Endothelial cell of umbilical vein (primary cell): ENCODE measurements at regions not wholly inside any gene's neighbourhood (a gene's known extent, or its start where the extent isn't known, plus 50 kb on each side); places are given as distances from the start of the nearest gene placed in this dataset.

Source experiments
- BruUV-seq: library from RNA; stranded (reverse); fragments of 400-500 nt; replicated peaks from 2 replicates; lab custom pipeline; 2021; lab: Mats Ljungman, UMichigan
- CTCF ChIA-PET: fragments of 300-600, 350-600 bp; sonication (Branson Sonifier 250); formaldehyde crosslinking; loops from one replicate; lab custom pipeline; 2021; ENCODE audit warnings: antibody characterized with exemption, inconsistent platforms; lab: Charles Lee
- POLR2A ChIA-PET: fragments of 300-600, 350-600 bp; sonication (Branson Sonifier 250); formaldehyde crosslinking; loops from one replicate; lab custom pipeline; 2021; ENCODE audit warnings: antibody characterized with exemption, inconsistent platforms; lab: Charles Lee
- DNase-seq: peaks from one replicate; pipeline ENCODE4 v3.0.0-alpha.2; 2011; ENCODE audit warnings: low read depth, low spot score
- FAIRE-seq: peaks from 2 replicates; lab custom pipeline; 2011; peaks lifted over from hg19 to GRCh38; lab: Jason Lieb, UNC
- H2AFZ ChIP-seq: 2 replicates; pipeline ENCODE4 v1.6.0; 2012; ENCODE audit warnings: low read depth, low read length, control low read depth, inconsistent platforms
- H3K27ac ChIP-seq: 2 replicates; pipeline ENCODE4 v1.5.1; 2011; ENCODE audit warnings: low read depth, mild to moderate bottlenecking, control low read depth, low read length, moderate library complexity; ENCODE audit not compliant: insufficient read depth
- H3K27me3 ChIP-seq, 2 experiments: 2 replicates each; pipeline versions ENCODE4 v1.6.0 to v1.6.1; 2011; ENCODE audit warnings: low read length in 2 of 2, mixed read lengths in 1 of 2; ENCODE audit not compliant: control insufficient read depth in 2 of 2, insufficient read depth in 2 of 2
- H3K36me3 ChIP-seq, 2 experiments: 2 replicates in 1 of 2; 3 replicates in 1 of 2; pipeline ENCODE4 v1.5.1; 2011; ENCODE audit warnings: low read length in 2 of 2, mild to moderate bottlenecking in 1 of 2, moderate library complexity in 1 of 2; ENCODE audit not compliant: control insufficient read depth in 2 of 2, insufficient read depth in 2 of 2; ENCODE audit errors: extremely low read depth in 1 of 2
- H3K4me1 ChIP-seq: 3 replicates; pipeline ENCODE4 v1.5.1; 2011; ENCODE audit warnings: mild to moderate bottlenecking, low read length; ENCODE audit not compliant: control insufficient read depth, insufficient read depth; ENCODE audit errors: extremely low read depth
- H3K4me2 ChIP-seq: 2 replicates; pipeline ENCODE4 v1.6.1; 2011; ENCODE audit warnings: low read length, control low read depth, mixed read lengths; ENCODE audit not compliant: insufficient read depth
- H3K4me3 ChIP-seq, 3 experiments: fragments of 200-600 bp in 1 of 3; sonication (generic), shearing (Covaris generic) in 1 of 3; replicated peaks in 1 of 3; 2 replicates each; pipeline ENCODE4 v1.5.1; 2011 to 2016; ENCODE audit warnings: control low read depth in 3 of 3, low read length in 3 of 3, mild to moderate bottlenecking in 2 of 3, inconsistent platforms in 1 of 3, low read depth in 1 of 3, moderate library complexity in 1 of 3; ENCODE audit not compliant: insufficient read depth in 1 of 3
- H3K79me2 ChIP-seq: 2 replicates; pipeline ENCODE4 v1.6.0; 2012; ENCODE audit warnings: low read length, inconsistent platforms; ENCODE audit not compliant: control insufficient read depth, insufficient read depth
- H3K9ac ChIP-seq: replicated peaks from 2 replicates; pipeline ENCODE3; 2011; ENCODE audit warnings: low read length, control low read depth; ENCODE audit not compliant: insufficient read depth; ENCODE audit errors: extremely low read depth
- H3K9me1 ChIP-seq: replicated peaks from 3 replicates; pipeline ENCODE4 v1.6.0; 2011; ENCODE audit warnings: mild to moderate bottlenecking, low read length; ENCODE audit not compliant: control insufficient read depth, insufficient read depth; ENCODE audit errors: extremely low read depth
- H3K9me3 ChIP-seq: replicated peaks from 2 replicates; pipeline ENCODE4 v1.5.1; 2012; ENCODE audit warnings: low read length, inconsistent platforms; ENCODE audit not compliant: control insufficient read depth, insufficient read depth
- H4K20me1 ChIP-seq: replicated peaks from 2 replicates; pipeline ENCODE3; 2011; ENCODE audit warnings: mild to moderate bottlenecking, low read length; ENCODE audit not compliant: control insufficient read depth, insufficient read depth; ENCODE audit errors: extremely low read depth
- CTCF ChIP-seq, 2 donors: IDR thresholded peaks; 1 replicate in 1 of 2; 2 replicates in 1 of 2; pipeline ENCODE4 v1.5.1; 2011; ENCODE audit warnings: low read length in 2 of 2, mild to moderate bottlenecking in 2 of 2, moderate library complexity in 2 of 2, control low read depth in 1 of 2, inconsistent platforms in 1 of 2, low read depth in 1 of 2; ENCODE audit not compliant: insufficient read depth in 1 of 2; ENCODE audit errors: extremely low read depth in 1 of 2
- EZH2 ChIP-seq: IDR thresholded peaks from 2 replicates; pipeline ENCODE4 v1.6.1; 2012; ENCODE audit warnings: borderline replicate concordance, low read depth, mild to moderate bottlenecking, moderate library complexity, low read length, inconsistent platforms; ENCODE audit not compliant: severe bottlenecking
- FOS ChIP-seq: IDR thresholded peaks from 2 replicates; pipeline ENCODE4 v1.6.1; 2011; ENCODE audit warnings: mild to moderate bottlenecking, low read length, moderate library complexity, borderline replicate concordance; ENCODE audit not compliant: insufficient read depth
- GATA2 ChIP-seq: IDR thresholded peaks from 2 replicates; pipeline ENCODE4 v1.7.0; 2011; ENCODE audit warnings: low read depth, mild to moderate bottlenecking, moderate library complexity, mixed read lengths, low read length; ENCODE audit not compliant: insufficient read length, insufficient read depth
- JUN ChIP-seq: IDR thresholded peaks from 2 replicates; pipeline ENCODE4 v1.6.1; 2011; ENCODE audit warnings: borderline replicate concordance, low read depth; ENCODE audit not compliant: insufficient read length, insufficient read depth
- MYC ChIP-seq: IDR thresholded peaks from one replicate; pipeline ENCODE4 v1.6.1; 2011; ENCODE audit warnings: mild to moderate bottlenecking, low read depth, low read length
- POLR2A ChIP-seq: IDR thresholded peaks from 2 replicates; pipeline ENCODE4 v1.6.1; 2012; ENCODE audit warnings: low read depth, mild to moderate bottlenecking, control low read depth, low read length
- POLR2AphosphoS5 ChIP-seq: IDR thresholded peaks from 2 replicates; pipeline ENCODE4 v1.6.1; 2012; ENCODE audit warnings: low read depth, mild to moderate bottlenecking, control low read depth, low read length, moderate library complexity; ENCODE audit not compliant: insufficient read depth
- dilution Hi-C: fragments of 300-500 bp; cut with MboI; formaldehyde crosslinking; loops from one replicate; pipeline ENCODE4 v1.15.0; 2019; ENCODE audit warnings: low sequenced_read_pairs; ENCODE audit not compliant: extremely low pct_ligation_motif_present
- intact Hi-C: fragments of 100-400 bp; cut with micrococcal nuclease; formaldehyde crosslinking; loops from one replicate; pipeline ENCODE4 v1.10.0; 2022
- TF ChIP-seq, protein P1 (sequence below): IDR thresholded peaks from 2 replicates; pipeline ENCODE4 v1.6.1; 2011; ENCODE audit not compliant: insufficient read depth, insufficient read length

DNA sequence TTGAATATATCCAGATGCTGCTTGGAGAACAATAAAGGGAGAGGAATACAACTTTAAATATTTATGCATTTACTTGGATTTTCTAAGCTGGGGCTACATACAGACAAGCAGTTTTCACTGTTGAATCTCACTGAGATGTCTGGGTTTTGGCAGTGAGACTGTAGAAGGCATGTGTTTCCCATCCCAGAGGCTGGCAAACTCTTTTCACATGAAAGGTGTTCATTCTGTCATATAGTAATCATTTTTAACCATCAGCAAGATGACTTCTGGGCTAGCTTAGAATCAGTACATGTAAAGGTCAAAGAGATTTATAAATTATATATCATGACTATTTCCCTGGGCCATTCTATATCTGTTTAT is 218.7 kb upstream of the SGO1 start:
- no peak overlapping the region for H3K27ac ChIP-seq
- H3K27me3 ChIP-seq: no peaks in the 10 kb centered on the region
- H3K9me1 ChIP-seq: no peaks in the 10 kb centered on the region
- H3K4me1 ChIP-seq: no peaks in the 10 kb centered on the region
- TF ChIP-seq CTCF (IDR thresholded peaks at IDR 0.05; ENCODE audit: extremely low read depth in 1 of 2, insufficient read depth in 1 of 2, low read depth in 1 of 2, low read length in 2 of 2) (no peak), POLR2AphosphoS5 (no peak), GATA2 (no peak), FOS (no peak), MYC (no peak), EZH2 (no peak), JUN (no peak), POLR2A (no peak)
- TF ChIP-seq, protein P1, sequence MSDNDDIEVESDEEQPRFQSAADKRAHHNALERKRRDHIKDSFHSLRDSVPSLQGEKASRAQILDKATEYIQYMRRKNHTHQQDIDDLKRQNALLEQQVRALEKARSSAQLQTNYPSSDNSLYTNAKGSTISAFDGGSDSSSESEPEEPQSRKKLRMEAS: no peak
- H3K4me3 ChIP-seq: no peak overlapping the region
- no TSS peak for BruUV-seq
- ChIA-PET POLR2A (no interaction called here), CTCF (interaction anchor here (1.4 to 1.8 kb wide), 2 partner anchors 15 to 26 kb away, joined by 3 to 4 read pairs; no protein-coding TSS in a partner anchor)
- intact Hi-C loops: no loop called here
- no peak overlapping the region for H3K4me2 ChIP-seq
- H3K9ac ChIP-seq: no peak overlapping the region
- no peak for FAIRE-seq
- no peaks in the 10 kb centered on the region for H3K9me3 ChIP-seq
- H4K20me1 ChIP-seq: no peaks in the 10 kb centered on the region
- no peak for DNase-seq
- no peaks in the 10 kb centered on the region for H3K79me2 ChIP-seq
- no peak overlapping the region for H2AFZ ChIP-seq
- dilution Hi-C loops: no loop called here
- no peaks in the 10 kb centered on the region for H3K36me3 ChIP-seq
